ENCODE measurements at regions not wholly inside any gene's neighbourhood (a gene's known extent, or its start where the extent isn't known, plus 50 kb on each side); places are given as distances from the start of the nearest gene placed in this dataset.

GRCh38 chr4:100754751-100755150 is 236.9 kb upstream of the EMCN start:
- CTCF ChIA-PET = no interaction called here

More at GRCh38 chr4:100754751-100755150, 236.9 kb upstream of the EMCN start:
- H3K27me3 ChIP-seq (ENCODE audit: control insufficient read depth, insufficient read depth, low read length) = no peaks in the 10 kb centered on the region
- H3K79me1 ChIP-seq (ENCODE audit: low read depth in 1 of 2, low read length in 2 of 2) = no peaks in the 10 kb centered on the region
- dilution Hi-C loops (cut with HindIII; ENCODE audit: low sequenced_read_pairs, unreplicated experiment) = no loop called here
- no peak overlapping the region for H3K23ac ChIP-seq (ENCODE audit: low read depth, low read length)
- H2BK15ac ChIP-seq (ENCODE audit: low read depth, low read length) = no peak overlapping the region
- H4K20me1 ChIP-seq (ENCODE audit: insufficient read depth, low read length) = no peaks in the 10 kb centered on the region
- H2AFZ ChIP-seq (replicated peaks; ENCODE audit: low read length, poor library complexity) = no peak overlapping the region
- H3K9ac ChIP-seq (ENCODE audit: low read depth, low read length) = no peak overlapping the region
- no peaks in the 10 kb centered on the region for H3K4me1 ChIP-seq (ENCODE audit: control insufficient read depth, insufficient read depth, low read length)
- no peak overlapping the region for H2BK120ac ChIP-seq (ENCODE audit: low read depth, low read length)
- H3K4me3 ChIP-seq (ENCODE audit: insufficient read depth, low read depth, low read length) = no peak overlapping the region
- no peak for TF ChIP-seq SMC3 (IDR thresholded peaks at IDR 0.05; ENCODE audit: low read depth, low read length)
- TF ChIP-seq CTCF (conservative IDR thresholded peaks at IDR 0.05; ENCODE audit: low read depth, low read length) = no peak
- H2AK9ac ChIP-seq (replicated peaks; ENCODE audit: low read depth, low read length, poor library complexity) = no peak overlapping the region
- H3K36me3 ChIP-seq (ENCODE audit: control insufficient read depth, insufficient read depth, low read length) = no peaks in the 10 kb centered on the region
- no peak overlapping the region for H3K18ac ChIP-seq (ENCODE audit: low read depth, low read length)
- BruUV-seq (replicated peaks) = no TSS peak
- intact Hi-C loops (cut with micrococcal nuclease) = no loop called here
- POLR2A ChIA-PET (ENCODE audit: unreplicated experiment) = no interaction called here
- H3K9me3 ChIP-seq (ENCODE audit: control insufficient read depth, insufficient read depth, low read length) = 0 out of 2 replicates have a peak, but pooled peaks cover 1% of the 10 kb centered on the region
- no CpG with 5 or more reads among the region's 1 CpG for WGBS, 2 experiments (ENCODE audit: extremely low coverage in 2 of 2, insufficient read length in 1 of 2)
- H3K27ac ChIP-seq (ENCODE audit: insufficient read depth, low read length) = no peak overlapping the region
- no peak overlapping the region for H3K56ac ChIP-seq (ENCODE audit: extremely low read depth, insufficient read depth, low read length)
- no peak overlapping the region for H3K14ac ChIP-seq (replicated peaks; ENCODE audit: low read depth, low read length)
- ATAC-seq (ENCODE audit: low read depth) (no peak), DNase-seq (no peak)
- H4K5ac ChIP-seq (ENCODE audit: low read depth, low read length) = no peak overlapping the region
- no peak overlapping the region for H2BK20ac ChIP-seq (ENCODE audit: low read depth, low read length)
- H3K4me2 ChIP-seq (ENCODE audit: low read depth, low read length) = no peak overlapping the region
- no peaks in the 10 kb centered on the region for H3K9me1 ChIP-seq (ENCODE audit: insufficient read depth, low read length)
- no peak overlapping the region for H2AK5ac ChIP-seq (ENCODE audit: low read depth, low read length)
- no peak overlapping the region for H4K8ac ChIP-seq (ENCODE audit: low read depth in 2 of 2, low read length in 2 of 2)
- no peak overlapping the region for H2BK5ac ChIP-seq (ENCODE audit: low read depth, low read length, poor library complexity, severe bottlenecking)
- in situ Hi-C loops (cut with MboI; ENCODE audit: low sequenced_read_pairs) = no loop called here
- H3K4ac ChIP-seq (ENCODE audit: low read depth, low read length) = no peak overlapping the region
- no peak overlapping the region for H4K91ac ChIP-seq (ENCODE audit: insufficient read depth, low read depth, low read length)

All from IMR-90 (cell line).